ENCODE measurements at regions not wholly inside any gene's neighbourhood (a gene's known extent, or its start where the extent isn't known, plus 50 kb on each side); places are given as distances from the start of the nearest gene placed in this dataset.

GRCh38 chr5:171629628-171630349 lies 155.8 kb upstream of the SMIM23 start:
- peak; percentile 26 to 74 for DNase-seq

- no peak for DNase-seq
Measured at GRCh38 chr5:171630350-171631065, 155.1 kb upstream of the SMIM23 start.

GRCh38 chr5:171632616-171633015 lies 153.0 kb upstream of the SMIM23 start:
- no peak for DNase-seq

DNA sequence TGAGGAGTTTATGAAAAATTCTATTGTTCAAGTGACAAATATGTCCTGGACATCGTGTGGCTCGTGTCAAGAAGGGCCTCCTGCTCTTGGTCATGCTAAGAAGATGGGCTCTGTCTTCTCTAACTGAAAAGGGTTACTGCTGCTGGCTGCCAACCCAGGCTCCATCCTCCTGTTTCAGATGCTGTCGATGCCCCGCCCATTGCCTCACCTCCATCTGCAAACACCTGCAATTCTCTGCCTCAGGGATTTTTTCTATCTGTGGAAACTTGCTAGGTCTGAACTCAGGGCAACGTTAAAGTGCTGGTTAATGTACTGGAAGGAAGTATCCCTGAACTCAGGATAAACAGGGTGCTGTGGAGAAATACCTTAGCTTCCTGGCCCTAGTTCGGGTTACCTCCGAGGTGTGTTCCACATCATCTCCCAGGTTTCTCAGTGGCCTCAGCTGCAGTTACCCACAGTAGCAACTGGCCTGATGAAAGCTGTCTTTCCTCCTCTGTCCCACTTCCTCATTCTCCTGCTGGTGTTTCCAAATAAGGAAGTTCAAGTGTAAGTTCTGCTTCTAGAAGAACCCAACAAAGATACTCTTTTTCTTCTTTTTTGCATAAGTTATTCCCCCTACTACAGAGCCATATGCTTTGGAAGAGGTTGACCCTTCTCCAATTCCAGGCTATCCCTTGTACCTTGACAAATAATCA lies 151.7 kb upstream of the SMIM23 start:
- peak; percentile 78 to 80 for DNase-seq

DNA sequence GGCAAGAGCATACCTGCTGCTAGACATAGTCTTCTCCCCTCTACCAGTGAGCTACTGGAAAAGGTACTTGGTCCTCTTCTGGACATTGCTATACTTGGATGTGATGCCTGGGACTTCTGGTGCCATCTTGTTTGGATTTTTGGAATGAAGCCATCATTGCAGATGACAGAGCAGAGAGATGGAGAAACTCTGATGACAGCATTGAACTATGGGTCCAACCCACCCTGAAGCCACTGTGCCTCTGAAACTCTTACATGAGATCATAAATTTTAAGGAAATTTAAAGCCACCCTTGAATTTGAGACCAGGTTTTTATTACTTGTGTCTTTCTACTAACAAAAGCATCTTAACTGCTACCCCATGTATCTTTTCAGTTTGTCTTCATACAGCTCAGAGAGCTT lies 151.1 kb upstream of the SMIM23 start:
- peak; percentile 35 to 39 for DNase-seq

DNA sequence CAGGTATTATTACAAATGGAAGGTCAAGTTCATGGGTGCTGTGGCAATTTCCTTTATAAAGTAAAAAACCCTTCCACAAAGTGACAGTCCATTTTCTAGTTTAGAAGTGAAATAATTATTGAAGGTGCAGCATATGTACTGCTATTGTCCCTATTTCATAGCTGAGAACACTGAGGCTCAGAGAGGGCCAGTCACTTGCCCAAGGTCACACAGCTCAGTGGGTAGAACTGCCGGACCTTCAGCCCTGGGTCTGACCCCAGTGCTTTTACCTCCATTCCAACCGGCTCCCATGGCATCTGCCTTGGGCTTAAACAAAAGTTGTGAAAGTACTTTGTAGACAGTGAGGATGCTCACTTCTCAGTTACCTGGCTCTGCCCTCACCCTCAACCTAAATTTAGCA lies 150.6 kb upstream of the SMIM23 start:
- DNase-seq: no peak

DNA sequence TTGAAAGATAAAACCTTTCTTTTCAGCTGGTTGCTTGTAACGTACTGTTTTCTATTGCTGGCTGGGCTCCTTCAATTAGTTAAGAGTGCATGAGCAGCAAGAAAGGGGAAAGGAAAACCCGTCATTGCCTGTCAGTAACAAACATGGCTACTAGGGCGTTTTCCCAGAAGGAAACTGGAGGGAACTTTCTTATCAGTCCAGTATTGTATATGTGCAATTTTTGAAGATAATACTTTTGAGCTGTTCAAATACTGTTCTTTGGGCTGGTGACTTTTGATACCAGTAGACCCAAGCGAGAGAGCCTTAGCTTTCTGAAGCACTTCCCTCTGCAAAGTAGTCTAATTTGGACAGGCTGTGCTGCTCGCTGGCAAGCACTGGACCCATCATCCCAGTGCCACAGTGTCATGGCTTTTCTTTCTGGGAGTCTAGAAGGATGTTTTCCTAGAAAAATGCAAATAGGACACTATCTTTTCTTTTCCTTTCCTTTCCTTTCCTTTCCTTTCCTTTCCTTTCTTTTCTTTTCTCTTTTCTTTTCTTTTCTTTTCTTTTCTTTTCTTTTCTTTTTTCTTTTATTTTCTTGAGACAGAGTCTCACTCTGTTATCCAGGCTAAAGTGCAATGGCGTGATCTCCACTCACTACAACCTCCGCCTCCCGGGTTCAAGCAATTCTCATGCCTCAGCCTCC lies 149.9 kb upstream of the SMIM23 start:
- no peak for DNase-seq

GRCh38 chr5:171637811-171638210 lies 147.8 kb upstream of the SMIM23 start:
- DNase-seq: no peak

DNA sequence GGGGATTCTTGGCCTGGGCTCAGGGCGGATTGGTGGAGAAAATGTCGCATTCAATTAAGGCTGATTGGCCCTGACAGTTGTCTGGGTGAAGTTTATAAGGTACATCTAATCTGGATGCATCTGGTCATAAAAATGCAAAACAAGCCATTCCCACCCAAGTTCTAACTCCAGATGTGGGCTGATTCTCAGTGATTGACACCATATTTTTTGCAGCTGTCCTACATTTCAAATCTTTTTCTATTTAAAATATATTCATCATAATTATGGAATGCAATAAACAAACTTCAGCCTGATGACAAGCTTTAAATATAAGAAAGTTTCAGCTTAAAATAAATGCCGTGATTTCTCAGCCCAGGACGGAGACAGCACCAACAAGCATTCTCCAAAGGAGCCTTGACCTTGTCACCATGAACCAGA lies 146.4 kb upstream of the SMIM23 start:
- no peak for DNase-seq

DNA sequence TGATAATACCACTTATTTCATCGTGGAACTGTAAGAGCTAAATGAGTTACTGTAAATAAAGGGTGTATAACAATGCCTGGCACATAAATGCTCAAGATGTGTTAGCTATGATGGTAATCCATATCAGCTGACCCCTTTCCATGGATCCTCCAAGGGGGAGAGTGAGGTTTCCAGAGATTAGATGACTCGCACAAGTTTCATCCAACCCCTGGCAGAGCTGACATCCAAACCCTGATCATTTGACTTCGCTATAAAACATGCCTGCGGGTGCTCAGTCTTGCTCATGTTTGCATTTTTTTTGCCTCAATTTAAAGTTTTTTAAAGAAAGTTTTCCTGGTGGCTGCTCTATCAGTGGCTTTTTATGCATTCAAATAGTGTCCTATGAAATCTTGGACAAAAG lies 145.7 kb upstream of the SMIM23 start:
- no peak for DNase-seq

DNA sequence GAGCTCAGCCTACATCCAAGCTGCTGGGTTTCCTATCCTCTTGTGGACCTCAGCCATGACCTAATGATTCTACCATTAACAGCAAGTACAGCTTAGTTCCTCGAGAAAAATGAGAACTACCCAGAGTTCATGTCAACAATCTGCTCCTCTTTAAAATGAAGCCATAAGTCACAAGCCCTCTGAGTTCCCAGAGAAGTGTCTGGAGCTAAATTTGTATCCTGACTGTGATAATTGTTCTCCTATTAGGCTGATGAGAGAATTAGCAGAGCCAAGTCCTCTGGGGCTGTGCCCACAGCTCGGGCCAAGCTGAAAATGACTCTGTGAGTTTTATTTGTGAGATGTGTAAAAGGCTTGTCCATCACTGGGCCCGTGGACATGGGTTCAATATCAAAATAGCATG lies 145.1 kb upstream of the SMIM23 start:
- DNase-seq: peak; percentile 47 to 65

DNA sequence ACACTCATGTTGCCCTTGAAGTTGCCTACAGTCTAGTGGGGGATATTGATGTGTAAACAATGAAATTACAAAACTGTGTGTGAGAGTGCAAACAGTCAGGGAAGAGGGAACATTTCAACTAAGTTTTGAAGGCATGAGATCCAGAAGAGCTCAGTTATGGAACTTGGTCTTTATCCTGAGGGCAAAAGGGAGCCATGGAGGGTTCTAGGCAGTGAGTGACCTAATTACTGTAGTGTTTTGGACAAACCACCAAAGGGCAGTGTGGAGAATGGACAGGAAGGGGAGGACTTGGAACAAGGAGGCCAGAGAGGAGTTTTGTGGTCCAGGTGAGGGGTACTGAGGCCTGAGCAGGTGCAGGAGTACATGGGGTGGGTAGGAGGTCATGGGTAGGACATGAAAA lies 143.7 kb upstream of the SMIM23 start:
- no peak for DNase-seq

DNA sequence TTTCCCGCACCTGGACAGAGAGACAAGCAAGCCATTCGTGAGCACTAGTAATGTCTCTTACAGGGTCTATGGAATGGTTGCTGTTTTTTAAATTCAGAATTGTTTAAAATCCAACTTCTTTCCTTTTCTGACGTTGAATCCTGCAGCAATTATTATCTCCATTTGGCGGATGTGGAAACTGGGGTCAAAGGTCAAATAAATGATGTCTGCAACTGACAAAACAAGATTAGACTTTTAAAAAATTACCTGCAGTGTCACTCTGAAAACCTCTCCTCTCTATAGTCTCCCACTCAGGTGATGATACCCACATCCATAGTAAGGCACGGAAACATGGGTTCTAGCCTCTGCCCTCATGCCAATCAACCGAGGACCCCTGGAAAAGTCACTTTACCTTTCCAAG lies 142.7 kb upstream of the SMIM23 start:
- no peak for DNase-seq

GRCh38 chr5:171644536-171644935 lies 141.1 kb upstream of the SMIM23 start:
- DNase-seq: no peak

DNA sequence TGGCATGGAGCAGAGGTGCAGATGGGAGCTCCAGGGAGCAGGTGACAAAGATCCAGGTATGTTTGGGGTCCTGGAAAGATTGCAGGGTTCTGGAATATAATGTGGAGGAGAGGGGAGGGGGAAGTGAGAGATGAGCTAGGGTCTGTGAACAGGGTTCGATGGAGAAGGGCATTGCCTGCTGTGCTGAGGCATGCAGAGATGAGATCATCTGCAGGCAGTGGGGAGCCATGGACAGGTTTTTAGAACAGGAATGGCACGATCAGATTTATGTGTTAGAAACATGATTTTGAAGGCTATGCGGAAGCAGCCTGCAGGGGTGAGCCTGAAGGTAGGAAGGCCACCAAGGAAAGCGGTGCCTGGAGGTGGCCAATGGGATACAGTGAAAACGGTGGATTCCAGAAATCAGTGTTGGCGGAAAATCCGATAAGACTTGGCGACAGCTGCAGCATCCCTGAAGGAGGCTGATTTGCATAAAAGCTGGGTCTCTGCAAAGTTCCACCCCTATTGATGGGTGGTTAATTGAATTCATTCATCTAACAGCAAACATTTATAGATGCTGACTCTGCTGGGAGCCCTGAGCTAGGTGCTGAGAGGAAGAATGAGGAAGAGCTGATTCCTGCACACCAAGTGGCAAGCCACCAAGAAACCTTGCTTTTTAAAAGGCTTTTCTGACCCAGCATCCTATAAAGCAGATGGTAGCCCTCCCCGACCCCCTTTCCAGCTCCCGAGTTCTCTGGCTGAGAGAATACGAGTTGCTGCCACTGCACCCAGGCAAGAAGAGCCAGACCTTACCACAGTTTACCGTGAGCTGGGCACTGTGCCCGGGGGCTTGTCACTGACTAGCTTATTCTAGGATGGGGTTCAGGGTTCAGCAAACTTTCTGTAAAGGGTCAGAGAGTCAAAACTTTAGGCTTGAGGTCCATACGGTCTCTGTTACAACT lies 139.2 kb upstream of the SMIM23 start:
- DNase-seq: no peak

GRCh38 chr5:171647043-171647903 lies 138.3 kb upstream of the SMIM23 start:
- peak; percentile 41 to 74 for DNase-seq

- no peak for DNase-seq
Measured at GRCh38 chr5:171647904-171648260, 137.7 kb upstream of the SMIM23 start.

- no peak for DNase-seq
Measured at GRCh38 chr5:171648279-171649074, 137.1 kb upstream of the SMIM23 start.

- no peak for DNase-seq
Measured at GRCh38 chr5:171649075-171649401, 136.6 kb upstream of the SMIM23 start.

GRCh38 chr5:171650597-171650996 lies 135.0 kb upstream of the SMIM23 start:
- no peak for DNase-seq

All from inflammatory macrophage (primary cell).